ENCODE measurements at regions not wholly inside any gene's neighbourhood (a gene's known extent, or its start where the extent isn't known, plus 50 kb on each side); places are given as distances from the start of the nearest gene placed in this dataset.

GRCh38 chr4:71186257-71186565 is 152.6 kb upstream of the SLC4A4 start:
- Histone ChIP-seq H3K4me1 (ENCODE audit: control insufficient read depth, insufficient read depth, low read length, poor library complexity, severe bottlenecking) (peaks cover 18% of the 10 kb centered on the region), H3K9me3 (ENCODE audit: control insufficient read depth in 2 of 2, low read length in 2 of 2) (no peaks in the 10 kb centered on the region), H3K27ac (ENCODE audit: insufficient read depth, low read length, poor library complexity, severe bottlenecking) (no peak overlapping the region), H3K36me3 (ENCODE audit: control insufficient read depth, insufficient read depth, low read length) (no peaks in the 10 kb centered on the region), H3K4me3 (ENCODE audit: low read depth, low read length) (no peak overlapping the region), H3K27me3 (ENCODE audit: control insufficient read depth, insufficient read depth, low read length) (peaks cover 48% of the 10 kb centered on the region)
- no peak for DNase-seq
- peak overlapping the region; percentile 73 to 89 (median 85) for H3K4me3 Mint-ChIP-seq
- no peak overlapping the region for H3K27ac Mint-ChIP-seq
- H3K4me1 Mint-ChIP-seq: peaks cover 7 to 26% (median 16%) of the 10 kb centered on the region in 4 donors
- H3K27me3 Mint-ChIP-seq: peaks cover 62% of the 10 kb centered on the region
- no peaks in the 10 kb centered on the region for H3K36me3 Mint-ChIP-seq
- H3K9me3 Mint-ChIP-seq: peaks cover 0 to 3% (median 0%) of the 10 kb centered on the region in 7 donors
- ATAC-seq (ENCODE audit: low read depth in 2 of 2): no peak

DNA sequence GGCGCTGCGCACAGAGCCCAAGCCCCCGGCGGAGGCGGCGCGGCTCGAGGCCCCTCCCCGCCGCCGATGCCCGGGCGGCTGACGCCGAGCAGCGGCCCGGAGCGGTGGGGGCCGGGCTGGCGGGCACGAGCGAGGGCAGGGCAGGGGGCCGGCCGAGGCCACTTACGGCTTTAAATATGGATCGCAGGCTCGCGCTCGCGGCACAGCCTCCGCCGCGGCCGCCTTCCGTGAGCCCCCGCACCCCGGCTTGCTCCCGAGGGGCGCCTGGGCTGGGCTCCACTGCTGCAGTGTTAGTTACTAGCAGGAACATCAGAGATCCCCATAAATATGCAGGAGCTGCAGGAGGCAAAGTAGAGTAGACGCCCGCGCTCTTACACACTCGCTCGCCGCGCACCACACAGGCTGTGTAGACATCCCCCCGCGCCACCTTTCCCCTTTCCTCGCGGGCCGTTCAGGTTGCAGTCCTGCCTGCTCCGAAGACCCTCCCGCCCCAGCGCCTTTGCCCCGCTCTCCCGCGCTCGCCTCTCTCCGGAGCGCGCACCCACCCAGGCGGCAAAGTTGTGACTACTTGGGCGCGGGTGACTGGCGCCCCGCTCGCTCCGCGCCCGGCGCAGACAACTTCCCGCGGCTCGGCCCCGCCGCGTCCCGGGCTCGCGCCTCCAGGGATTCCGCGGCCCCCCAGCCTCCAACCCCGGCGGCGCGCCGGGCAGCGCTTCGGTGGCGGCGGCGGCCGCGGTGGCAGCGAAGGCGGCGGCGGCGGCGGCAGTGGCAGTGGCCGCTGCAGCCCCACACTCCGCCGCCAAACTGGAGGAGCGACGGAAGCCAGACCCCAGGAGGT is 152.0 kb upstream of the SLC4A4 start:
- Histone ChIP-seq H3K27me3 (ENCODE audit: control insufficient read depth, insufficient read depth, low read length) (peaks cover 52% of the 10 kb centered on the region), H3K4me1 (ENCODE audit: control insufficient read depth, insufficient read depth, low read length, poor library complexity, severe bottlenecking) (peaks cover 18% of the 10 kb centered on the region), H3K9me3 (ENCODE audit: control insufficient read depth in 2 of 2, low read length in 2 of 2) (no peaks in the 10 kb centered on the region), H3K27ac (ENCODE audit: insufficient read depth, low read length, poor library complexity, severe bottlenecking) (no peak overlapping the region), H3K36me3 (ENCODE audit: control insufficient read depth, insufficient read depth, low read length) (no peaks in the 10 kb centered on the region), H3K4me3 (ENCODE audit: low read depth, low read length) (no peak overlapping the region)
- peaks cover 62% of the 10 kb centered on the region for H3K27me3 Mint-ChIP-seq
- DNase-seq (no peak), ATAC-seq (ENCODE audit: low read depth in 2 of 2) (peak; percentile 42 to 52)
- H3K27ac Mint-ChIP-seq: peak overlapping the region in 1 of 3 donors; percentile 50
- peak overlapping the region; percentile 73 to 83 (median 78) for H3K4me3 Mint-ChIP-seq
- H3K36me3 Mint-ChIP-seq: no peaks in the 10 kb centered on the region
- peaks cover 7 to 26% (median 16%) of the 10 kb centered on the region in 4 donors for H3K4me1 Mint-ChIP-seq
- peaks cover 0 to 3% (median 0%) of the 10 kb centered on the region in 7 donors for H3K9me3 Mint-ChIP-seq

DNA sequence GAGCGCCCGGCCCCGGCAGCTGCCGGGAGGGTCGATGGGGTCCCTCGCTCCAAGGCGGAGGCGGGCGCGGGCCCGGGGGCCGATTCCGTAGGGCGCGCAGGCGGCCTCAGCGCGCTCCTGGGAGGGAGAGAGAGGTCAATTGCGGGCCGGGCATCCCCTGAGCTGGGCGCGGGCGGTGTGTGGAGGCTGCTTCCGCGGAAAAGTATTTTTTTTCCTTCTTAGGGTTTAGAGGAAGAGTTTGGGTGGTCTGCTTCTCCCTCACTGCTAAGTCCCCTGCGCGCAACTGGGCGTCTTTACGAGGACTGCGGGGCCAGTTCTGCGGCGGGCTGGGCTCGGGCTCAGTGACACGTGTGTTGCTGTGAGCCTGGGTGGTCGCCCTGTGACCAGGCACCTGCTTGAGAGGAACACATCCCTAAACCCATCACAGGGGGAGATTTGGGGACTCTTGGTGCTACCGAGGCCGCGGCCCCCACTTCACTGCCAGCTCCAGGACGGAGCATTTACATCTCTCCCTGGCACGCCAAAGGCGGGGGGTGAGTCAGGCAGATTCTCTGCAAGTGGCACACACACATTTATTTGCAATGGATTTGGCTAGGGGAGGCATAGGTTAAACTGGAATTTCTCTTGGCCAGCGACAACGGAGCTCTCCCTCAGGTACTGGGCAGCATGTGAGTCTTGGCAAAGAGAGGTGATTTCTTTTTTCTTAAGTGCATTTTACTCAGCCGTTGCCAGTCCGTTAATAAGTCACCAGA is 151.2 kb upstream of the SLC4A4 start:
- H3K36me3 Mint-ChIP-seq: no peaks in the 10 kb centered on the region
- H3K4me3 Mint-ChIP-seq: peak overlapping the region; percentile 52 to 85 (median 77)
- no peaks in the 10 kb centered on the region for H3K36me3 ChIP-seq (ENCODE audit: control insufficient read depth, insufficient read depth, low read length)
- H3K27ac Mint-ChIP-seq: no peak overlapping the region
- ATAC-seq (ENCODE audit: low read depth in 2 of 2): no peak
- no peak overlapping the region for H3K27ac ChIP-seq (ENCODE audit: insufficient read depth, low read length, poor library complexity, severe bottlenecking)
- peaks cover 18% of the 10 kb centered on the region for H3K4me1 ChIP-seq (ENCODE audit: control insufficient read depth, insufficient read depth, low read length, poor library complexity, severe bottlenecking)
- no peaks in the 10 kb centered on the region for H3K9me3 ChIP-seq (ENCODE audit: control insufficient read depth in 2 of 2, low read length in 2 of 2)
- H3K27me3 ChIP-seq (ENCODE audit: control insufficient read depth, insufficient read depth, low read length): peaks cover 49% of the 10 kb centered on the region
- peaks cover 69% of the 10 kb centered on the region for H3K27me3 Mint-ChIP-seq
- peak in 2 of 3 donors; percentile 4 to 21 for DNase-seq
- peak overlapping the region; percentile 27 for H3K4me3 ChIP-seq (ENCODE audit: low read depth, low read length)
- H3K9me3 Mint-ChIP-seq: peaks cover 0 to 2% (median 0%) of the 10 kb centered on the region in 7 donors
- peaks cover 7 to 26% (median 16%) of the 10 kb centered on the region in 4 donors for H3K4me1 Mint-ChIP-seq

GRCh38 chr4:71188156-71188640 is 150.6 kb upstream of the SLC4A4 start:
- Histone ChIP-seq H3K36me3 (ENCODE audit: control insufficient read depth, insufficient read depth, low read length) (no peaks in the 10 kb centered on the region), H3K27ac (ENCODE audit: insufficient read depth, low read length, poor library complexity, severe bottlenecking) (no peak overlapping the region), H3K27me3 (ENCODE audit: control insufficient read depth, insufficient read depth, low read length) (peaks cover 48% of the 10 kb centered on the region), H3K4me3 (ENCODE audit: low read depth, low read length) (peak overlapping the region; percentile 27), H3K4me1 (ENCODE audit: control insufficient read depth, insufficient read depth, low read length, poor library complexity, severe bottlenecking) (peaks cover 18% of the 10 kb centered on the region), H3K9me3 (ENCODE audit: control insufficient read depth in 2 of 2, low read length in 2 of 2) (no peaks in the 10 kb centered on the region)
- H3K4me1 Mint-ChIP-seq: peaks cover 7 to 26% (median 16%) of the 10 kb centered on the region in 4 donors
- H3K36me3 Mint-ChIP-seq: no peaks in the 10 kb centered on the region
- no peak overlapping the region for H3K27ac Mint-ChIP-seq
- H3K27me3 Mint-ChIP-seq: peaks cover 75% of the 10 kb centered on the region
- DNase-seq (no peak), ATAC-seq (ENCODE audit: low read depth in 2 of 2) (no peak)
- peaks cover 0 to 2% (median 0%) of the 10 kb centered on the region in 7 donors for H3K9me3 Mint-ChIP-seq
- H3K4me3 Mint-ChIP-seq: peak overlapping the region; percentile 52 to 85 (median 77)

- Mint-ChIP-seq H3K27ac (no peak overlapping the region), H3K4me3 (peak overlapping the region in 2 of 4 donors; percentile 52 to 78), H3K27me3 (peaks cover 80% of the 10 kb centered on the region), H3K36me3 (no peaks in the 10 kb centered on the region), H3K4me1 (peaks cover 7 to 26% (median 16%) of the 10 kb centered on the region in 4 donors), H3K9me3 (peaks cover 0 to 2% (median 0%) of the 10 kb centered on the region in 7 donors)
- Histone ChIP-seq H3K4me3 (ENCODE audit: low read depth, low read length) (no peak overlapping the region), H3K36me3 (ENCODE audit: control insufficient read depth, insufficient read depth, low read length) (no peaks in the 10 kb centered on the region), H3K27ac (ENCODE audit: insufficient read depth, low read length, poor library complexity, severe bottlenecking) (no peak overlapping the region), H3K9me3 (ENCODE audit: control insufficient read depth in 2 of 2, low read length in 2 of 2) (no peaks in the 10 kb centered on the region), H3K27me3 (ENCODE audit: control insufficient read depth, insufficient read depth, low read length) (peaks cover 48% of the 10 kb centered on the region), H3K4me1 (ENCODE audit: control insufficient read depth, insufficient read depth, low read length, poor library complexity, severe bottlenecking) (peaks cover 18% of the 10 kb centered on the region)
- DNase-seq (no peak), ATAC-seq (ENCODE audit: low read depth in 2 of 2) (no peak)
These were observed 149.9 kb upstream of the SLC4A4 start for GRCh38 chr4:71188951-71189350.

DNA sequence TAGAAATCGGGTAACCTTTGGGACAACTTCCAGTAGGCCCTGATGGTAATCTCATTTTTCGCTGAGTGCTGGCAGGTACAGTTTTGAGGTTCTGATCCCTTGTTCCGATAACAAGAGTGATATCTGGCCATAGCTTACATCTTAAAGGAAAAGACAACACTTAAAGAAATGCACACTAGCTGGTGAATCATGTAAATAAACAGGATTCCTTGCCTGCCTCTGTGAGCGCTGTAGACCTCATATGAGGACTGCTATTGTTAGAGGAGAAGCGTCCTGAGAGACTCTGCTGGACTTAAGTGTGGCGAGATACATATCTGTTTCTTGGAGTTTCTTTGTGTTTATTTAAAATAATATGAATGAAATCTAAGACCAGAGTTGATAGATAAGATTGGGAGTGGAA is 149.3 kb upstream of the SLC4A4 start:
- peaks cover 0 to 2% (median 0%) of the 10 kb centered on the region in 7 donors for H3K9me3 Mint-ChIP-seq
- peaks cover 7 to 22% (median 14%) of the 10 kb centered on the region in 4 donors for H3K4me1 Mint-ChIP-seq
- peaks cover 75% of the 10 kb centered on the region for H3K27me3 Mint-ChIP-seq
- Histone ChIP-seq H3K9me3 (ENCODE audit: control insufficient read depth in 2 of 2, low read length in 2 of 2) (no peaks in the 10 kb centered on the region), H3K4me3 (ENCODE audit: low read depth, low read length) (no peak overlapping the region), H3K27me3 (ENCODE audit: control insufficient read depth, insufficient read depth, low read length) (peaks cover 46% of the 10 kb centered on the region), H3K36me3 (ENCODE audit: control insufficient read depth, insufficient read depth, low read length) (no peaks in the 10 kb centered on the region), H3K27ac (ENCODE audit: insufficient read depth, low read length, poor library complexity, severe bottlenecking) (no peak overlapping the region), H3K4me1 (ENCODE audit: control insufficient read depth, insufficient read depth, low read length, poor library complexity, severe bottlenecking) (peaks cover 18% of the 10 kb centered on the region)
- ATAC-seq (ENCODE audit: low read depth in 2 of 2) (no peak), DNase-seq (no peak)
- H3K4me3 Mint-ChIP-seq: no peak overlapping the region
- H3K36me3 Mint-ChIP-seq: no peaks in the 10 kb centered on the region
- H3K27ac Mint-ChIP-seq: no peak overlapping the region

GRCh38 chr4:71194454-71194853 is 144.4 kb upstream of the SLC4A4 start:
- Mint-ChIP-seq H3K27me3 (peaks cover 42% of the 10 kb centered on the region), H3K9me3 (peaks cover 0 to 2% (median 0%) of the 10 kb centered on the region in 7 donors), H3K4me1 (peaks cover 4 to 11% (median 7%) of the 10 kb centered on the region in 4 donors), H3K4me3 (no peak overlapping the region), H3K36me3 (no peaks in the 10 kb centered on the region), H3K27ac (no peak overlapping the region)
- no peaks in the 10 kb centered on the region for H3K9me3 ChIP-seq (ENCODE audit: control insufficient read depth in 2 of 2, low read length in 2 of 2)
- no peak overlapping the region for H3K27ac ChIP-seq (ENCODE audit: insufficient read depth, low read length, poor library complexity, severe bottlenecking)
- no peaks in the 10 kb centered on the region for H3K4me1 ChIP-seq (ENCODE audit: control insufficient read depth, insufficient read depth, low read length, poor library complexity, severe bottlenecking)
- no peak overlapping the region for H3K4me3 ChIP-seq (ENCODE audit: low read depth, low read length)
- no peak for ATAC-seq (ENCODE audit: low read depth in 2 of 2)
- H3K27me3 ChIP-seq (ENCODE audit: control insufficient read depth, insufficient read depth, low read length): peaks cover 20% of the 10 kb centered on the region
- no peak for DNase-seq
- no peaks in the 10 kb centered on the region for H3K36me3 ChIP-seq (ENCODE audit: control insufficient read depth, insufficient read depth, low read length)
